NCI-H226 (cell line): ENCODE measurements at regions not wholly inside any gene's neighbourhood (a gene's known extent, or its start where the extent isn't known, plus 50 kb on each side); places are given as distances from the start of the nearest gene placed in this dataset.

ENCODE experiments used
- DNase-seq: peaks from one replicate; pipeline ENCODE4 v3.0.0-alpha.2; 2015

- DNase-seq, result no peak
These were observed 345.1 kb downstream of the CYP26B1 start for GRCh38 chr2:71802556-71802955.

GRCh38 chr2:71801969-71802368 is 345.7 kb downstream of the CYP26B1 start:
- no peak for DNase-seq

- no peak for DNase-seq
These were observed 346.1 kb downstream of the CYP26B1 start for GRCh38 chr2:71801556-71801955.

- DNase-seq, result no peak
These were observed 346.8 kb downstream of the CYP26B1 start for GRCh38 chr2:71800851-71801250.

- no peak for DNase-seq
These were observed 346.9 kb downstream of the DYSF start for GRCh38 chr2:71800106-71800809.

- no peak for DNase-seq
These were observed 345.7 kb downstream of the DYSF start for GRCh38 chr2:71799013-71799575.

- no peak for DNase-seq
These were observed 345.1 kb downstream of the DYSF start for GRCh38 chr2:71798266-71799012.

- DNase-seq, result no peak
These were observed 343.9 kb downstream of the DYSF start for GRCh38 chr2:71797035-71797810.

GRCh38 chr2:71796174-71796593 is 342.8 kb downstream of the DYSF start:
- no peak for DNase-seq

- no peak for DNase-seq
These were observed 342.1 kb downstream of the DYSF start for GRCh38 chr2:71795486-71795885.

- DNase-seq, result no peak
These were observed 341.2 kb downstream of the DYSF start for GRCh38 chr2:71794611-71795010.

- DNase-seq, result no peak
These were observed 340.6 kb downstream of the DYSF start for GRCh38 chr2:71793926-71794325.

GRCh38 chr2:71792926-71793761 is 339.8 kb downstream of the DYSF start:
- no peak for DNase-seq

- DNase-seq, result no peak
These were observed 338.3 kb downstream of the DYSF start for GRCh38 chr2:71791501-71792135.

- DNase-seq, result no peak
These were observed 337.7 kb downstream of the DYSF start for GRCh38 chr2:71791061-71791450.

- no peak for DNase-seq
These were observed 337.1 kb downstream of the DYSF start for GRCh38 chr2:71790226-71791060.

- DNase-seq, result no peak
These were observed 336.3 kb downstream of the DYSF start for GRCh38 chr2:71789556-71790204.

GRCh38 chr2:71788601-71789240 is 335.4 kb downstream of the DYSF start:
- DNase-seq, result no peak

GRCh38 chr2:71788186-71788525 is 334.8 kb downstream of the DYSF start:
- DNase-seq, result no peak
